HS-27A (cell line): ENCODE measurements at regions not wholly inside any gene's neighbourhood (a gene's known extent, or its start where the extent isn't known, plus 50 kb on each side); places are given as distances from the start of the nearest gene placed in this dataset.

Experiments used
- DNase-seq: peaks from one replicate; pipeline ENCODE4 v3.0.0-alpha.2; 2012; ENCODE audit warnings: low read depth, missing footprints

DNA sequence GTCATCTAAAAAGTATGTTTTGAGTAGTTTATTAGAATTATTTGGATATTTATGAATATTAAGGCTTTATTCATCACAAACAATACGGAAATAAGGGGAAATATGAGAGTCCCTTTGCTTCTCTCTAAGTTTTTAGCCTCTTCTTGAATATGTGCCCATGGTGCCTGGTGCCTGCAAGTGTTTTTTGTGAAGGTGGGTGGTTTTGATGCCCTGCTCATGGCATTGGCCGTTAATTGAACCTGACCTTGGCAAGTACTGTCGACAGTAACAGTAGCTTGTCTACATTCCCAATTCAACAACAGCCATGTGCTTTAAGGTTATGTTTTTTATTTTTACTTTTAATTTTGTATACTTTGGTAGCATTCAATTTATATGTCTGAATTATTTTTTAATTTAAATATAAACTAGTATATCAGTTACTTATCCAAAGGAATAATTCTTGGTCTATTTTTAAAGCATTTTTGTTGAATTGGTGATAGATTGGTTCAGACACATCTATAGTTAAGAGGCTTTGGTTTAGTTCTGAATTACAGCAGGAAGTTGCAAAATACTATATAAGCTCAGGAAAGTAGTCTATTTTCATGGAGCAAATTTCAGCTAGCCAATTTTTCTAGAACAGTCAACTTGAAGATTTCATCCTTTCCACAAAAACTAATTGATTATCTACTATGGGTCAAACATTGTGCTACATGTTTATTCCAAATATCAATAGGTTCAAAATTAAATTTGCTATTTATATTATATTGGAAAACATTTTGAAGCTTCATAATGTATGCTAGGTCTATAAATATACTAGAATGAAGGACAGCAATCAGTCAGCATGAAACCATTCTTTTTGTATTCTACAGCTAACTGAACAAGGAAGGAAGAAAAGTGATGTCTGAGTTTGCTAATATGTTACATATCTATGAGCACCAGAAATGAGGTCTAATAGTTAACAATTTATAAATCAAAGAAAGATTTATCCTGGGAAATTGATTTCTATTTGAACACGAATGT, 184.4 kb downstream of the MRPL39 start:
- no peak for DNase-seq

DNA sequence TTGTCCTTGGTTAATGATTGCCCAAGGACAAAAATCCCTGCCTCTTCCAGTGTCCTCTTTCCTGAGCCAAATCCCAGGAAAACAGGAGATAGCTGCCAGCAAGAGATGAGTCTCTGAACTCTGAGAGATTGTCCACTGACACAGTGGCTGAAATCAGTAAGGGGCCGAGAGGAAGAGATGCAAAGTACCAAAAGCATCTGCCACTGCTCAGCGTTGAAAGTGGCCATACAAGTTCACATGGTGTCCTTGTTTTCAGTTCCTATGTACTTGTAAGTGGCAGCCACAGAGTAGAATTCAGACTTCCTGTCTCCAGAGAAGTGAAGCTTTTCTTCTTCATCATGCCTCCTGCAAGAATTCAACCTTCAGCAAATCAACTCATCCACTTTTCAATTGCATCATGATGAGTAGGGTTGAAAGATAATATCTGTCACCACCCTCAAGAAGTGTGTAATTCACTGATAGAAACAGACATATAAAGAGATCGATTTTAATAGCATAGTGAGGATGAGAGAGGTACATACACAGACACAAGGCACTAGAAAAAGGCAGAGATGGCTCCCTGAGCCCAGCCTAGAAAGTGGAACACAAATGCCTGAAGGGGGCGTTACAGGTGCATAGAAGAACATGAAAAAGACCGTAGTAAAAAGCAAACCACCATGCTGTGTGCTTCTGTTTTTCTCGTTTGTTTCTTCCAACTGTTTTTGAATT, 185.8 kb downstream of the MRPL39 start:
- DNase-seq = peak; percentile 39

- DNase-seq = no peak
Measured at GRCh38 chr21:25420831-25421230, 186.4 kb downstream of the MRPL39 start.

GRCh38 chr21:25416669-25417068, 190.6 kb downstream of the MRPL39 start:
- no peak for DNase-seq

DNA sequence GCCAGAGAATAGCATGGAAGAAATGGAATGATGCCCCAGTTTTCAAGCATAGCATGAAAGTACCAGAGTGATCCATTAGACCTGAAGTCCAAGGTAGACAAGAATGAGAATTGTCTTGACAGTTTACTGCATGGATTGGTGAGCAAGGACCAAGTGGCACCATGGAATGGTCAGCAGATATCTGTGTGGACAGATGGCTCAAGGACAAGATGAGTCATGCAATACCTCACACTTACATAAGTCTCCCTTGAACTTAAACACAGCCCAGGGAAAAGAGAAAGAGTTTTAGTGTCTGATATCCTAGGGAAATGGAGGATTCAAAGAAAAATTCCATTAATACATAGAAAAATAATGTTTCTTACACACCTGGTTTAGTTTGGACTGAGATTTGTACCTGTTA, 195.2 kb downstream of the MRPL39 start:
- no peak for DNase-seq

DNA sequence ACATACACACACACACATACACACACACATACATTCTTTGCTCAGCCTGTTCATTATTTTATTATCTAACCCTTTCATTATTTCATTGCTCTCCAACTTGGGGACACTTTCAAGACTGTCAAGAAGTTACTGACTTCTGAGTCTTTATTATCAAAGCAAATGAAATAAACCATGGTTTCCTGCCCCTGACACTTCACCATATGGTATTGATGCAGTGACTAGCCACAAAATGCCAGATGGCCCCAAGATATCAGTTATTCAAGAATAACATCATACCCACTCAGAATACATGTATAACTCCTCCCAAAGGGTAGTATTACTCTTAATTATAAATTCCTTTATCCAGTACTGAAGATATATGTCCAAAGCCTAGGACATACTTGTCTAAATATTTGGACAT, 197.3 kb downstream of the MRPL39 start:
- no peak for DNase-seq

DNA sequence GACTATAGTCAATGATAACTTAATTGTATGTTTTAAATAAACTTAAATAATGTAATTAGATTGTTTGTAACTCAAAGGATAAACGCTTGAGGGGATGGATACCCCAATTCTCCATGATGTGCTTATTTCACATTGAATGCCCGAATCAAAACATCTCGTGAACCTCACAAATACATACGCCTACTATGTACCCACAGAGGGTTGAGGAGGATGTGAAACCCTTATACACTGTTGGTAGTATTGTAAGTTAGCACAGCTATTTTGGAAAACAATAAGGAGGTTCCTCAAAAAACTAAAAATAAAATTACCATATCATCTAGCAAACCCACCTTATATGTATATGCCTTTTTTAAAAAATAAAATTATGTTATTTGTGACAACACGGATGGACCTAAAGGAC, 198.6 kb downstream of the MRPL39 start:
- DNase-seq = no peak

GRCh38 chr21:25406887-25407579, 200.2 kb downstream of the MRPL39 start:
- DNase-seq = no peak

GRCh38 chr21:25405984-25406383, 201.3 kb downstream of the MRPL39 start:
- no peak for DNase-seq

GRCh38 chr21:25402134-25402961, 204.9 kb downstream of the MRPL39 start:
- no peak for DNase-seq

- DNase-seq = no peak
Measured at GRCh38 chr21:25400427-25400826, 206.9 kb downstream of the MRPL39 start.

GRCh38 chr21:25398630-25399029, 208.7 kb downstream of the MRPL39 start:
- DNase-seq = no peak

GRCh38 chr21:25396135-25396711, 211.1 kb downstream of the MRPL39 start:
- no peak for DNase-seq

DNA sequence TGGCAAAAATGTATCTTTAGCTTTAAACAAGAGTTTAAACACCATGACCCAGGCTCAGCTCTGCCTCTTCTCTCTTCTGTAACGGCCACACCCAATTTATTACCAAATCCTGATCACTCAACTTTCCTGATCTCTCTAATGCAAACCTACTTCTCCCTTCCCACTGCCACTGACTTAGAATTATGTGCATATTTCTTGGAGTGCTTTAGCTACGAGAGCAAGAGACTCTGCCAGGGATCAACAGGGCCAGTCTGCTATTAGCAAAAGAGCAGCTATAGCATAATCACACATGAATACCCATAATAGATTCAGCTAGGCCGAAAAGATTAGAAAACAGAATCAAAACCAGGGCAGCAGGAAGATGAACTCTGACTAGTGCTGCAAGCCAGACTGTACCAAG, 215.5 kb downstream of the MRPL39 start:
- no peak for DNase-seq

- no peak for DNase-seq
Measured at GRCh38 chr21:25390701-25391100, 216.6 kb downstream of the MRPL39 start.

DNA sequence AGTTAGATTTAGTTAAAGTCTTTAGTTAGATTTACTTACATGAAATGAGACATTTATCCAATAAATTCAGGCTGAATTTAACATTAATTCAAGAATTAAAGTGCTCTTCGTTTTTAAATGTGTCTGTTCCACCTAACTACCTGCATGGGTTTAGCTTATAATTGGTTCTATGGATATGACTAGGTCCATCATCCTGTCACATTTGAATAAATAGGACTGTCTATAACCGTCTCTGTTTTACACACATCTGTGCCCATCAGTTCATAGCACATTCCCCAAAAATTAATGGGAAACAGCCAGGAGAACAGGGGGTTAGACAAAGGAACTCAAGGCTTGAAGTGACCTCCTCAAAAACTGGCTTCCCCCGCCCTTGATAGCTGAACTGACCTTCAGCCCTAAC, 219.6 kb downstream of the MRPL39 start:
- no peak for DNase-seq

GRCh38 chr21:25385911-25386474, 221.3 kb downstream of the MRPL39 start:
- DNase-seq = no peak

- DNase-seq = no peak
Measured at GRCh38 chr21:25385341-25385740, 221.9 kb downstream of the MRPL39 start.

DNA sequence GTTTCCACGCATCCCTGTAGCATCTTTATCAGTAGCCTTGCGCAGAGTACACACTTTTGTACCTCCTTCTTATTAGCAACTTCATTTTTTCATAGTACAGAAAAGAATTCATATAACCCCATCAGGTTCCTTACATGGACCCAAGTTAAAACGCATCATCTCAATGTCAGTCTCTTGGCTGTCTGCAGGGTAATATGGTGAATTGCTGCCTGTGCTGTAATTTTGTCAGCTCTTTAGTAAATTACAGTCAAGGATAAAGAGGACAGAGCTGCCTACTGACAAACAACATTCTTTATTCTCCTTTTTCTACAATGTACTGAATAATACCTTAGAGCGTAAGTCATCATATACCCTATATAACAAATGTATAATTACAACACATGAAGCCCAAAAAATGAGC, 222.5 kb downstream of the MRPL39 start:
- no peak for DNase-seq

GRCh38 chr21:25383545-25383944, 223.7 kb downstream of the MRPL39 start:
- no peak for DNase-seq

DNA sequence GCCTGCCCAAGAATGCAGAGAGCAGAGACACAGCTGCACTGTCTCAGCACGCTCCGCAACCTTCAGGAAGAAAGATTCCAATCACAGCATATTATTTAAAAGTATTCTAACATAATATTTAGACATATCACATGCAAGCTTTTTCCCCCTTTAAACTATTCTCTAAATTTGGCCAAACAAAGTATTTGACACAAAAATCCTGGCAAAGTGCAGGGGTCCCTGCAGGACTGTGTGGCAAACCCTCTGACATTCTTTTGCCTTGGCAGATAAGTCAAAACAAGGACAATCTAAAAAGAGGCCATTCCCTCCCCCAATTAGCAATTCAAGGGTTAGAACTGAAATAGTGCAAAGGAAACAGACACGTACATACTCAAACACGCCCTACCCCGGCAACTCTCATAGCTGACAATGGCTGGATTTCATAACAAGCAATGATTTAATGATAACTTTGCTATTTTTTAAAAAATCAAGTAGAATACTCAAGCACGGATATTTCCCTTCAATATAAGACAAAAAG, 225.3 kb downstream of the MRPL39 start:
- DNase-seq = no peak
